HK-2 (cell line): ENCODE measurements at regions not wholly inside any gene's neighbourhood (a gene's known extent, or its start where the extent isn't known, plus 50 kb on each side); places are given as distances from the start of the nearest gene placed in this dataset.
"Not testable (repeated sequence)": the region's sequence is repeated elsewhere in the genome, so short reads cannot be mapped to it uniquely, and the experiment has no call there.

ENCODE experiments used
- DNase-seq: peaks from one replicate; pipeline ENCODE4 v3.0.0-alpha.2; 2018; ENCODE audit not compliant: unreplicated experiment

DNA sequence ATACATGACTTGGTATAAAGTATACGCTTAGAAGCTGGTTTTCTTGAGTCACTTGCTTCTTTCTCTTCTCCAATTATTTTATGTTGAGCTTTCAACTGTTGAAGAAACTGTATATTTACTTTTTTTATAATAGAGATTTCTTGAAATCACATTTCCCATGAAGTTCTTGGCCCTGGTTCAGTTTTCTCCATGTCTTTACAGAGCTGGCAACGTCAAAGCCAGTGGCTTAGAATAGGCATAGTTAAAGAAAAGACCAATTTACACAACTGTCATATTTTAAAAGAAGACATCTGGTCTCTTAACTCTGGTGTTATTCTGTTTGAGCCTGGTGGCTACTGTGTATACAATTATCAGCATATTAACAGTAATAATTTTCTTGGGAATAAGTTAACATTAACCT is 1249.3 kb downstream of the CDH12 start:
- DNase-seq: no peak

DNA sequence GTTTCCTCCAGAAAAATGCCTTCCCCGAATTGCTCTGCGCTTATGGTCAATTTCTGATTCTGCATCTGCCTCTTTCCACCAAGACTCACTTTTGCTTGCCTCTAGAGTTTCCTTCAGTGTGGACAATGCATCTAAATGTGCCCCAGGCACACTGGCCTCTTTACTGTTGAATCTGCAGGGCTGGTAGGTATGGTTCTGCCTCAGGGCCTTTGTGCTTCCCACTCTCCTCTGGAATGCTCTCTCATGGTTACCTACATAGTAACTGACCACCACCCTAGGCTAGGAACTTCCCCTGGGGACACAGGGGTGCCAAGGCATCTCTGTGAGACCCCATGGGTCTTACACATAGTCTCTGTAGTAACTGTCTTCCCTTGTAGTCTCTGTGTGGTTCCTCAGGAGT is 1258.6 kb downstream of the CDH12 start:
- no peak for DNase-seq

DNA sequence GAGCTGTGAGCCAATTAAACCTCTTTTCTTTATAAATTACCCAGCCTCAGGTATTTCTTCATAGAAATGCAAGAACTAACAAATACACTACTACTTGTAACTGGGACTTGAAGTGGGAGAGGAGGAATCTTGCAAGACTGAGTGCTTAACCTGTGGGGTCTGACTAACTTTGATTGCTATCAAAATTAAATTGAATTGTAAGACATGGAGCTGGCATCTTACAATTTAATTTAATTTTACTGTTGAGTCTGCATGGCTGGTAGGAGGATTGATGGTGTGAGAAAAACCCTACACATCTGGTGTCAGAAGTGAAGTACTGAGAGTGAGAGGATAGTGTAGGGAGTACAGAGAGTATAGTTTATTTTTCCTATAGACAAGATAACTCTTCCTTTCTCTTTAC is 1259.9 kb downstream of the CDH12 start:
- DNase-seq: no peak

DNA sequence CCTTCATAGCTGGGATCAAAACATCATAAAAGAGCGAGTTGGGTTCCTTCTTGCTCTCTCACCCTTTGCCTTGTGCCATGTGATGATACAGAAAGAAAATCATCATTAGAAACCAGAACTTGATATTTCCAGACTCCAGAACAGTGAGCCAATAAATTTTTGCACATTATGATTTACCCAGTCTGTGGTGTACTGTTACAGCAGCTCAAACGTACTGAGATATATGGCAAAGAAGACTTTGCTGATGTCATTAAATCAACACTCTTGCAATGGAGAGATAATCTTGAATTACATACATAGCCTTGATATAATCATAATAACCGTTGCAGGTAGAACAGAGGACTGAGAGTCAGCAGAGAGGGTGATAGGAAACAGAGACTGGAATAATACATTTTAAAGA is 1271.6 kb downstream of the CDH12 start:
- DNase-seq: no peak

DNA sequence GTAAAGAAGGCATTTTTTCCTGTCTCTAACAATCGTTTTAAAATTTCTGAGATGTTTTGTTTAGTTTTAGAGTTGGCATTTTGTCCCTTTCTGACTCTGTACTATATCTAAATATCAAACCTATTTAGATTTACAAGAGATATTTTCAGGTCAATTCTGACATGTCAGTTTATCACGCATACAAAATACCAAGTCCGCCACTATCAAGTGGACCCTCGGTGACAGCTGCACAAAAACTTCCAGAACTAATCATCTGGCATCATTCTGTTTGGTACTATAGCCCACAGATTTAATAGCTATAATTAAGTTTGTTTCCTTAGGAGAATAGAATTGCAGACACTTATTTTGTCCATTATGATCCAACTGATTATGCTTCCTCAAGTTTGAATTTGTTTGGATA is 1278.2 kb downstream of the CDH12 start:
- DNase-seq: no peak

DNA sequence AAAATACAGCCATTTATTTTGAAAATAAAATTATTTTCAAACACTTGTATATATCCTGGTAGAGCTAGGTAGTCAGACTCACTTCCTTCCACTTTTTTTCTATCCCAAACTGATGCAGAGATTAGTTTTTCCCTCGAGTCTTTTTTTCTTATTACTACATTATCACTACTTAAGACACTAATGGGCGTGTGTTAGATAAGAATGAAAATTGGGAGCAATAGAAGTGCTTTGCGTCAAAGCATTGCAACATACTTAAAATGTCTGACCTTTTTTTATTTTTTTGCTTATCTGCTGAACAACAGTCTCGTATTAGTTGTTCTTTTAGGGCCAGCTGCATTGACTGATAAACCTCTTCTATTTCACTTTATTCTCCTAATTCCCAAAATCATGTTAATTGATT is 1278.7 kb downstream of the CDH12 start:
- no peak for DNase-seq

DNA sequence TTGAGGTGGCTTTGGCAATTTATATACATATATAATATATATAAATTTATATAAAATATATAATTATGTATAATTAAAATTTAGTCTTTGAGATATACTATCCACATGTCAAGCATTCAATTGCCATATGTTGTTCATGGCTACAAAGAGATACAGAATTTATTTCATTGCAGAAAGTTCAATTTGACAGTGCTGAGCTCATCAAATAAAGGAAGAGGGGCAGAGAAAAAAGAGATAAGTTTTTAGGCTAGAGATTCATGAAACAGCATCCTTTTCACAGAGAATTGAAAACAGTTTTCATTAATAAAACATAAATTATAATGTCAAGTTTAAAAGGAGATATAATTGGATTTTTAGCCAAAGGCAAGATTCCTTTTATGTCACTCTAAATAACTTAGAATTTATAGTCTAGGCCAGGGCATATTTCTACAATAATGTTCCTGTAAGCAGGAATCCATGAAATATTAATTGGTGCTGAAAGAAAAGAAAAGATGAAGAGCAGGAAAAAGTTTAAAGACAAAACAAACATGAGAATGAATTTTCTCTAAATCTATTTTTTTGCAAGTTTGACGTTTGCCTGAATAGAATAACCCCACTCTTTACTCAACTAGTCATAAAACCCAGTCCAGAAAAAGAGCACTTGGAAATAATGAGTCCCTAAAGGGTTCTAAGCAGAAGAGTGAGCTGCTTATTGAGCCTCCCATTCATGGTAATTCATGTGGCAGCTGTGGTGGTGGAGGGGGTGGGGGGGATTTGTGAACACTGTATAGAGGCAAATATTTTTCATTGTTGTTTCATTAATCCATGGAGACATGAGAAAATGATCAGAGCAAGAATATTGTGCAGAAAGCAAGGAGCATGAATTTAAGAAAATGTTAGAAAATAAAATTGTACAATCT is 1279.5 kb downstream of the CDH12 start:
- DNase-seq: no peak

DNA sequence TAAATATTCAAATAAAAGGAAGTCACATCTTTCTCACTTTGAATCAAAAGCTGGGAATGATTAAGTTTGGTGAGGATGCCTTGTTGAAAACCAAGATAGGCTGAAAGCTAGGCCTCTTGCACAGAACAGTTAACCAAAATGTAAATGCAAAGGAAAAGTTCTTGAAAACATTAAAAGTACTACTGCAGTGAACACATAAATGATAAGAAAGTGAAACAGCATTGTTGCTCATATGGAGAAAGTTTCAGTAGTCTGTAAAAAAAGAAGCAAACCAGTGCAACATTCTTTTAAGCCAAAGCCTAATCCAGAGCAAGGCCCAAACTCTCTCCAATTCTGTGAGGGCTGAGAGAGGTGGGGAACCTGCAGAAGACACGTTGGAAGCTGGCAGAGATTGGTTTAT is 1281.9 kb downstream of the CDH12 start:
- not testable (repeated sequence) for DNase-seq

DNA sequence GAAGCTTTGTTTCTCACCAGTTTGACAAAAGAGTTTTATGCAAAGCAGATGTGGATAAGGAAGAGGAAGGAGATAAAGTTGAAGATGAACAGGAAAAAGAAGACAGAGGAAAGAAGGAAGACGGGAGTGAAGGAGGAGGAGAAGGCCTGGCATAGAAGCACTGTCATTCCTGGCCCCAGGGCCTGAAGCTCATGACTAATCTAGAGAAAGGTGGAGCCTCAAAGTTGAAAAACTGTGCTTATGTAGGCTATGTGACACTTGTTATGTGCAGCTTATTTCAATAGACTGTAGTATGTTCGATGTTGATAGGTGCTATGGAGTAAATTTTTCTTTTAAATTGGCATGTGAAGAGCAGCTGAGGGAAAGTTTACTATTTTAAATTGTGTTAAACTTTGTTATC is 1294.0 kb downstream of the CDH12 start:
- not testable (repeated sequence) for DNase-seq

DNA sequence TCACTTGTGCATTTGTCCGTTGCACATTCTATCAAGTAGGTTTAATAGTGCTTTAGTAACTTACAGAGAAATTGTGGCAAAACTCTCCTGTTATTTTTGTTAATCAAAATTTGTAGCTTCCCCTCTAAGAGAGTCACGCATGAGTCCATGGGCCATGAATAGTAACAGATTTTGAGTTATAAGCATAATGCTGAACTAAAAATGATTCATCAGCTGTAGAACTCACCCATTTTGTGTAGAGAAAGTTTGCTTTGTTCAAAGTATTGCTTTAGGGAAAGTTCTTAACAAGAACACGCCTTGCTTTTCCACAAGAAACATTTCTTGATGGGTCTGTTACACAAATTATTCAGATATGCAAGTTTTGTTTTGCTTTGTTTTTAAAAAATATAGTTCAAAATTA is 1300.9 kb downstream of the CDH12 start:
- not testable (repeated sequence) for DNase-seq

DNA sequence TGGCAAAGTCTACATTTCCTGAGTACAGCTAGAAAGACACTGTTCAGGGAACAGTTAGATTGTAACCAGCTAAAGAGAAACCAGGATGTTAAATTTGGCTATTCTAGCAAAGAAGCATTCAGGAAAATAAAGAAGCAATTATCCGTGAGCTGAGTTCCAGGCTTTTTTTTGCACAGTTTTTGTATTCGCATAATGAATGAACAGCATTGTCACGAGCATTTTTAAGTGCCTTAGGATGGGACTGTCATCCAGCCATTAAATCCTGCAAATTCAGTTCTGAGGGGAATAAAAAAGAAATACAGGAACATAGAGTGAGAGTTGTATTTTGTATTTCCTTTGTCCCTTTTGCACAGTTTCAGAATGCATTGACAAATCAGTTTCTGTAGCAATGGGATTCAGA is 1302.2 kb downstream of the CDH12 start:
- not testable (repeated sequence) for DNase-seq

DNA sequence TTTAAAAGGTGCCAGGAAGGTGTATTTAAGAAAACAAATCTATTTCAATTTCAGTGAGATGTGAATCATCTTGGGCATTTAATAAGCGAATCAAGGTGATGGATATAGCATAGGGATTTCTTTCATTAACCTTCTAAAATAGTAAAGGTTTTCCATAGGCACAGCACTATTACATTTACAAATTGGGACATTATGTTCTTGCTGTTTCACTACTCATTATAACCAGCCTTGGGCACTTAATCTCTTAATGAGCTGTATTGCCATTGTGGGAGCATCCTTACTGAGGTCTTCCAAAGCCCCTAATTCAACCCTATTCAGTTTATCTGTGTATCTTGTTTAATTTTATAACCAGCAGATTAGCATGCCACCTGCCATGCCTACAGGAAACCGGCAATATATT is 1305.5 kb downstream of the CDH12 start:
- not testable (repeated sequence) for DNase-seq

DNA sequence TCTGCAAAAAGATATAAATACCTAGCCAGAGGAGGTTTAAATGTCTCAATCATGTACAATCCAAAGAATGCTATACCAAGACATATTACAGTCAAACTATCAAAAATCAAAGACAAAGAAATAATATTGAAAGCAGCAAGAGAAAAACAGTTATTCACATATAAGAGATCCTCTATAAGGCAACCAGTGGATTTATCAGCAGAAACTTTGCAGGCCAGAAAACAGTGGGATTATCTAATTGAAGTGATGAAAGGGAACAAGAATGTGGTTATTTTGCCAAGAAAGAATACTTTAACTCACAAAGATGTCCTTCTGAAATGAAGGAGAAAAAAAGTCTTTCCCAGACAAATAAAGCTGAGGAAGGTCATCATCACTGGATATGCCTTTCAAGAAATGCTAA is 1318.0 kb downstream of the CDH12 start:
- not testable (repeated sequence) for DNase-seq

DNA sequence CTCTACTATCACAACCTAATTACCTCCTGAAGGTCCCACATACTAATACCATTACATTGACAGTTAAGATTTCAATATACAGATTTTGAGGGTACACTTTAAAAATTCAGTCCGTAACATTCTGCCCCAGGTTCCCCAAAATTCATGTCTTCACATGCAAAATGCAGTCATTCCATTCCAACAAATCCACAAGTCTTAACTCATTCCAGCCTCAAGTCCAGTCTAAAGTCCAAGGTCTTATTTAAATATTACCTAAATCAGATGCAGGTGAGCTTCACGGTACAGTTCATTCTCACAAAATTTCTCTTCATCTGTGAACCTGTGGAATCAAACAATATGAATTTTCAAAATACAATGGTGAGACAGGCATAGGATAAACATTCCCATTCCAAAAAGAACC is 1332.0 kb downstream of the CDH12 start:
- not testable (repeated sequence) for DNase-seq

DNA sequence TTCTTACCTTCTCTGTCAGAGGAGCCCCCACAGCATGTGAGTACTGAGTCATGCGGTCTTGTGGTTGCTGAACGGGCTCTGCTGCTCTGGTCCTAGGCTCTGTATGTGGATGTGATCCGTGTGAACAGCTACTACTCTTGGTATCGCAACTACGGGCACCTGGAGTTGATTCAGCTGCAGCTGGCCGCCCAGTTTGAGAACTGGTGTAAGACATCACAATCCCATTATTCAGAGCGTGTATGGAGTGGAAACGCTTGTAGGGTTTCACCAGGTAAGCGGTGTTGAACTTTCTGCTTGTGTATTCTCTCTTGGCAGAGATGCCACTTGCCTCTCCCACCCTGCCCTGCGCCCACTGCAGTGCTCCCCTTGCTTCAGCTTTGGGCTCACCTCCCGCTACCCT is 1356.2 kb downstream of the CDH12 start:
- not testable (repeated sequence) for DNase-seq

DNA sequence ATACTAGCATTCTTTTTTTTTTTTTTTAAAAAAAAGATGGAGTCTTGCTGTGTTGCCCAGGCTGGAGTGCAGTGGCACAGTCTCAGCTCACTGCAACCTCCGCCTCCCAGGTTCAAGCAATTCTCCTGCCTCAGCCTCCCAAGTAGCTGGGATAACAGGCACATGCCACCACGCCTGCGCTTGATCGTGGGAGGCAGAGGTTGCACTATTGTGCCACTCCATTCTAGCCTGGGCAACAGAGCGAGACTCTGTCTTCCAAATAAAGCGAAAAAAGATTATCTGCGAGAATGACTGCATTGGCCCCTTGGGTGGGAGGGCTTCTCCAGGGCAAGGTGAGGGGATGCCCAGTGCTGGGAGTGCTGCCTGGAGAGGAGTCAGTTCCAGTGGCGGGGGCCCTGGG is 1357.1 kb downstream of the CDH12 start:
- not testable (repeated sequence) for DNase-seq

DNA sequence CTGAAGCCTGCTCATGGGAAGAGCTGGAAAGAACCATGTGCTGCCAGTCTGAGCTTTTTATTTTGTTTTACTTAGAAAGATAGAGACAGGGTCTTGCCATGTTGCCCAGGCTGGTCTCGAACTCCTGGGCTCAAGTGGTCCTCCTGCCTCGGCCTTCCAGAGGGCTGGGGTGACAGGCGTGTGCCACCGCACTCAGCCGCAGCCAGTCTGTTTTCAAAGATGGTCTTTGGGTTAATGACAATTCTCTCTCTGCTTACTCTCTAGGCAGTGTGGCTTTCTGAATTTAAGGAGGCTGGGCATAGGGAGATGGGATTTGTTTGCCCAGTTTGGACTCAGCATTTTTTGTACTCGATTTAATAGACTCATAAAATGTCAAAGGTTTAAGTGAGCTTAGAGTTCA is 1357.9 kb downstream of the CDH12 start:
- not testable (repeated sequence) for DNase-seq

DNA sequence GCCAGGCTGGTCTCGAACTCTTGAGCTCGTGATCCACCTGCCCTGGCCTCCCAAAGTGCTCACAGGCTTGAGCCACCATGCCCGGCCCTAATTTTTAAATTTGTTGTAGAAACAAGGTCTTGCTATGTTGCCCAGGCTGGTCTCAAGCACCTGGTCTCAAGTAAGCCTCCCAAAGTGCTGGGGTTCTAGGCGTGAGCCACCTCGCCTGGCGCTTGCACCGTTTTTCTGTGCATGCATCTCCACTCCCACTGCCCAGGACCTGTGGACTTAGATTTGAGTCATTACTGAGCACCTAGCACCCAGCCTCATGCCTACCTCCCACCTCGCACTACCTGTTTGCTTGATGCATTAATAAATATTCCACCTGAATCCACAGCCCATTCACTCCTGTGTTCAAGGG is 1359.1 kb downstream of the CDH12 start:
- DNase-seq: not testable (repeated sequence)

DNA sequence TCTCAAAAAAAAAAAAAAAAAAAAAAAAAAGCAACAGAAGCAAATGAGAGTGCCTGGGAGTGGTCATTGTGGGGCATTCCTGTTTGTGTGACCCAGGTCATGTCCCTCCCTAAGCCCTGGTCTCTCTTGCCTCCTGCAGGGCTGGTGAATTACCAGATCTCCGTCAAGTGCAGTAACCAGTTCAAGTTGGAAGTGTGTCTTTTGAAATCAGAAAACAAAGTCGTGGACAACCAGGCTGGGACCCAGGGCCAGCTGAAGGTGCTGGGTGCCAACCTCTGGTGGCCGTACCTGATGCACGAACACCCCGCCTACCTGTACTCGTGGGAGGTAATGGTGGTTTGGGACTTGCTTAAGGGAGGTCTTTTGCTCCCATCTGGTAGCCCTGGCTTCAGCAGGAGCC is 1362.0 kb downstream of the CDH12 start:
- DNase-seq: not testable (repeated sequence)

DNA sequence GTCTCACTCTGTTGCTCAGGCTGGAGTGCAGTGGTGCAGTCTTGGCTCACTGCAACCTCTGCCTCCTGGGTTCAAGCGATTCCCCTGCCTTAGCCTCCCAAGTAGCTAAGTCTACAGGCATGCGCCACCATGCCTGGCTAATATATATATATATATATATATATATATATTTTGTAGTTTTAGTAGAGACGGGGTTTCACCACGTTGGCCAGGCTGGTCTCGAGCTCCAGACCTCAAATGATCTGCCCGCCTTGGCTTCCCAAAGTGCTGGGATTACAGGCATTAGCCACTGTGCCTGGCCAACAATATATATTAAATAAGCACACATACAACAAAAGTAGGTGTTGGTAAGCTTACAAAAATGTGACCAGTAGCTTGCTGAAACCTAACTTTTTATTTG is 1364.3 kb downstream of the CDH12 start:
- not testable (repeated sequence) for DNase-seq

DNA sequence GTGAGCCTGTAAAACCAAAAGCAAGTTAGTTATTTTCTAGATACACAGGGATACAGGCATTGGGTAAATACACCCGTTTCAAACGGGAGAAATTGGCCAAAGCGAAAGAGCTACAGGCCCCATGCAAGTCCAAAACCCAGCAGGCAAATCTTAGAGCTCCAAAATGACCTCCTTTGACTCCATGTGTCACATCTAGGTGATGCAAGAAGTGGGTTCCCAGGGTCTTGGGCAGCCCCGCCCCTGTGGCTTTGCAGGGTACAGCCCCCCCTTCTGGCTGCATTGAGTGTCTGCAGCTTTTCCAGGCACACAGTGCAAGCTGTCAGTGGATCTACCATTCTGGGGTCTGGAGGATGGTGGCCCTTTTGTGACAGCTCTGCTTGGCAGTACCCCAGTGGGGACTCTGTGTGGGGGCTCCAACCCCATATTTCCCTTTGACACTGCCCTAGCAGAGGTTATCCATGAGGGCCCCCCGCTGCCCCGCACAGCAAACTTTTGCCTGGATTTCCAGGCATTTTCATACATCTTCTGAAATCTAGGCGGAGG is 1367.6 kb downstream of the CDH12 start:
- DNase-seq: not testable (repeated sequence)

DNA sequence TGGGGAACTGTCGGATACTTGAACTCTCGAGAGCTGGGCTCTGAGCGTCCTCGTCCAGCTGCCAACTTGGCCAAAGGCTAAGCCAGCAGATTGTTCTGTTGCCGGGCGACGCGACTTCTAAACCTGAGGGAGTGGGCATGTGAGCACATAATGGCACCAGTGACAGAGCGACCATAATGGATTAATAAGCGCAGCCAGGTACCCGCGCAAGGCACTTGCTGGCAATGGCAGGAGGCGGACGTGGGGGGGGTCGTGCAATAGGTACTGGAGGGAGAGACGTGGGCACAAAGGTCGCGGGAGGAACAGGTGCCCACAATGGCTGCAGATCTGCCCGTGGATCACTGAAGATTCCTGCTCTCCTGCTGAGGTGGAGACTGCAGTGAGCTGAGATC is 1368.7 kb downstream of the CDH12 start:
- not testable (repeated sequence) for DNase-seq

DNA sequence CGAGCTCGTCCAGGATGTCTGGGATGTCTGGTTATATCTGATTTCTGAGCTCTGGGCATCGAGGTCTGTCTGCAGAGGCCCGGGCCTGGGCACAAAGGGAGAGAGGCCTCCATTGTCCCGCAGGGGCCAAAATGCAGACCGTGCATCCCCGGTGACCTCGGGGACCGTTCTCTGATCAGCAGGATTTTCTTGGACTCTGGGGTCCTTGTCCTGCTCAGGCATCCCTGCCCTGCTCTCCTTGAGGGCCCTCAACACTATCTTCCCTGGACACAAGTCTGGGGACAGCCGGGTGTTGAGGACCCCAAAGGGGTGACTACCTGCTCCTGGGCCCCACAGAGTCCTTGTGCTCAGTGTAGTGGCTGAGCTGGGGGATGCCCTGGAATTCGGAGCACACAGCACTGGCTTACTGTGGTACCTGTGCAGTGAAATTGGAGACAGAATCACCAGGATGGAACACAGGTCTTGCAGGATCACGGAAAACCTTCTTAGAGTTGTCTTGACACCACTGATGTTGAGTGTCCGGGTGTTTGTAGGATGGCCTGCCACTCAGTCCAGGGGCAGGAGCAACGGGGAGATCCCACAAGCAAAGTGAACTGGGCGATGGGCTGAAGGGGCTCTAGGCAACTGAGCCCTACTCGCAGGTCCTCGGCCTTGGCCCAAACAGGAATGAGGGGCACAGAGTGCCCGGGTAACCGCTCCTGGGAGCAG is 1369.2 kb downstream of the CDH12 start:
- not testable (repeated sequence) for DNase-seq
